GM19099 (cell line): ENCODE measurements at regions not wholly inside any gene's neighbourhood (a gene's known extent, or its start where the extent isn't known, plus 50 kb on each side); places are given as distances from the start of the nearest gene placed in this dataset.

Experiments
- POLR2A ChIP-seq: IDR thresholded peaks from 3 replicates; pipeline ENCODE4 v1.6.1; 2011; ENCODE audit warnings: low read depth; ENCODE audit not compliant: insufficient read length; ENCODE audit errors: extremely low read depth

DNA sequence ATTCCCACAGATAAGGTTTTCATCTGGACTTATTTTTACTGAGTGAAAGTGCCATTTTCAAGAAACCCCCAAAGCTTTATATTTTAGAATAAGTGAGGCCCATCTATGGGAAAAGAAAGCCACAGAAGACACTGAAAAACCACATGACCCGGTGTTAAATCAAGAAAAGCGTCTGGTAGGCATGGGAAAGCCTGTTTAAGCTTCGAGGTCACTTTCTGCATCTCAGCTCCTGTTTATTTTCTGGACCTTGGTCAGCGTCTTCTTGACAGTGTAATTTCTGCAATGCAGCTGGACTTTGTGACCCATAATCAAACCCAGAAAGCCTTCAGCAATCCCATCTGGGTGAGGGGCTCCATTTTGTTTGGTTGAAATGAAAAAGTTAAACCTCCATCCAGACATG is 59.6 kb upstream of the NEDD9 start:
- TF ChIP-seq POLR2A: no peak

DNA sequence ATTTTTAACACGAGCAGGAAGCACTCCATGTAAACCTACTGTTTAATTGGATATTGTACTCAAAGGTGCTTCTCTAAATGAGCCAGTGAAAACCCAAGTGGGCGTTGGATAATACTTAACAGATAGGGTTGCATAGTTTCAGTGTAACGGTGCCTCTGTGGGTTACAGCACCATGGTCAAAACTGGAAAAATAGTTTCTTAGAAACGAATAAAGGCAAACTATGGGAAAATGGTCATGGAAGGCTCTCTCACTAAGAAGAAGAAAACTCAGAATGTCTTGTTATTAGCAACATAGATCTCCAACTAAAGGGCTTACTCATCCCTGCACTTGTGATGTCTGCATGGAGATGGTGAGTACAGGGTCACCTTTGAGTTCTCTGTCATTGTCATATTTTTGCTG is 59.1 kb upstream of the NEDD9 start:
- no peak for TF ChIP-seq POLR2A

DNA sequence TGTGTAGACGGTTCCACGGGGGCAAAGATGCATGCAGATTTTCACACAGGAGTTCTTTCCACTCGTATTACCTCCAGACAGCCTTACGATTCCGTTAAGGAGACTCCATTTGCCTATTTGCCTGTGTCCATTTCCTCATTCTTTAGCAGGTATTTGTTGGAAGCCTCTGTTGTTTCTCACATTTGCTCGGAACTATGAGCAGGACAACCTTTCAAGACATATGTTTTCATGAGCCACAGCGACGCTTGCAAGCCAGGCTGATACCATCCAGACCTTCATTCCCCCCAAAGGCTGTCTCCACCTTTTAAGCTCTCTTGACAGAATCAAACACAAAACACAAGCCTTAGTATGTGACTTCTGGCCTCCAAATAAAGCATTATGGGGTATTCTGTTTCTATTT is 57.6 kb upstream of the NEDD9 start:
- no peak for TF ChIP-seq POLR2A

DNA sequence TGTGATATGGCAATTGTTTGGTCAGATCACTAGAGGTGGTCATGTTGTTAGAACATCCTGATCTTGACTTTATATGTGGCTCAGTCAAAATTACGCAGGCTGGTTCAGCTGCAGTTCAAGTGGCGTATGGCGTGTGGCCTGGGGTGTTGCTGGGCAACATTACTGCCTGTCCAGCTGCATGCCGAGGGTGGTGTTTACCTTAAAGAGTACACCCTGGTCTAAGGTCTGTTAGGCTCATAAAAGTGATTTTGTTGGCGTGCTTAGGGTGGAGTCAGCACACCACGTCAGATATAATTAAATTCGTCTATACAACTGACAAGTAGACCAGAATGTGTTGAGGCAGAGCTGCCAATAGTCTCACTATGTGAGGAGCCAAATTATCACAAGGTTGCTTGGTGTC is 55.6 kb upstream of the NEDD9 start:
- no peak for TF ChIP-seq POLR2A

DNA sequence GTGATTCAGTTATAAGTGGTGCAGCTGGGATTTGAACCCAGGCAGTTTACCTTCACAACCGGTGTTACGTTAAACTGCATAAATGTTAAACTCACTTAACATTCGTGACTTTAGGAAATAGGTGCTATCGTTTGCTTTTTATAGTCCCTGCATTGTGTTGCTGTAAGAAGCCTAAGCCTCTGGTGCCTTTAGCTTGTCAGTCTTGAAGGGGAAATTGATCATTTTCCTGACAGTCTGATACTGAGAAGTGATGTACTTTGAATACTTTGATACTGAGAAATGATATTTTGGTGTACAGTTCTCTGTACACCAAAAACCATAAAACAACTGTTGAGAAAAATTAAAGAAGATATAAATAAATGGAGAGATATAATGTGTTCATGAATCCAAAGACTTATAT is 52.5 kb upstream of the NEDD9 start:
- TF ChIP-seq POLR2A: no peak

DNA sequence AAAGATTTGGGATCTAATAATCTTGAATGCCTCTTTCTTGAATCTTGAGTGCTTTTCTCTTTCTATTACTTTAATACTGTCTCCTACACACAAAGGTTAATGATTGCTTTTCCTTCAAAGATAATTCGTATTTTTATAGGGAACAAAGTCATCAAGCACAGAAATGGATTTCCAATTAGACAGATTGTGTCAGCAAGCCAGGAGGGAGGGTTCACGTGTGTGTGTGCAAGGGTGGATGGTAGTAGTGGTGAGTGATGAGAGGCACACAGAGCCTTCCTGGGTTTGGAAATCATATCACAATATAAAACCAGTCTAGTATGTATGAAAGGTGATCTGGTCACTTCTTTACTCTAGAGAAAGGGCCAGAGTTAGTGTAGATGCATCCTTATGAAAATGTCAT is 51.2 kb upstream of the NEDD9 start:
- TF ChIP-seq POLR2A: no peak

DNA sequence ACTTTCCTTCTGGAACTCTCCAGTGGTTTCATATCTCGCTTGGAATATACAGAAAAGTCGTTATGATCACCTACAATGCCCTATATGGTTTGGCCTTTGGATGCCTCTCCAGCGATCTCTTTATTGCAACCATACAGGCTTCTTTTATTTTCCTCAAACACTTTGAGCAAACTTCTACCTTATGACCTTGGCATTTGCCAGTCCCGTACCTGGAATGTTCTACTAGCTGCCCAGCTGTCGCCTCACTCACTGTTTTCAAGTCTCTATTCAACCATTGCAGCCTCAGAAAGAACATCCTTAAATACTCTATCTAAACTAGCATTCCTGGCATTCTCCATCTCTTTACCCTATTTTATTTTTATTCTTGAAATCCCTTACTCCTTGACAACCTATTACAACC is 50.4 kb upstream of the NEDD9 start:
- no peak for TF ChIP-seq POLR2A
